ENCODE measurements at regions not wholly inside any gene's neighbourhood (a gene's known extent, or its start where the extent isn't known, plus 50 kb on each side); places are given as distances from the start of the nearest gene placed in this dataset.

DNA sequence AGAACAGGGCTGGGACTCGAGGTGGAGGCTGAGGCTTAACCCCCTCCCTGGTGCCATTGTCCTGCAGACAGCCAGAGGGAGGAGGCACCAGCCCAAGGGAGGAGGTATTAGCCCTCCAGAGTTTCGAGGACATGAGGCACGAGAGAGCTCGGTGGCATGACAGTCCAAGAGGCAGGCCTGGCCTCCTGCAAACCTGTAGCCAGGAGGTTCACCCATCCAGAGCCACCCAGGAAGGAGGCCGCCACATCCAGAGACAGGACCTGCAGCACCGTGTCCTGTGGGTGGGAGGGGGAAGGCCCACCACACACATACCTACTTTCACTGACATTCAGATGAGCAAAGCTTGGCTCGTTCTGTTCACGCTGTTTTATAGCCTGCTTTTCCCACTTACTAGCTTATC lies 75.2 kb upstream of the ADAMTS2 start:
- H3K4me3 ChIP-seq (ENCODE audit: low read length): no peak overlapping the region
- no peak overlapping the region for H3K27ac ChIP-seq (ENCODE audit: low read length)
- H3K36me3 Mint-ChIP-seq: no peaks in the 10 kb centered on the region
- no peak overlapping the region for H3K4me3 Mint-ChIP-seq
- WGBS (ENCODE audit: insufficient coverage): 70% methylated on average over 6 of the region's 8 CpGs
- no peaks in the 10 kb centered on the region for H3K4me1 ChIP-seq (ENCODE audit: control insufficient read depth, insufficient read depth, low read length)
- no peak for DNase-seq
- no peaks in the 10 kb centered on the region for H3K36me3 ChIP-seq (ENCODE audit: control insufficient read depth, insufficient read depth, low read length)
- no peaks in the 10 kb centered on the region for H3K4me1 Mint-ChIP-seq
- intact Hi-C loops (cut with micrococcal nuclease): no loop called here
- H3K27me3 ChIP-seq (ENCODE audit: control insufficient read depth, insufficient read depth, low read length): no peaks in the 10 kb centered on the region
- no peaks in the 10 kb centered on the region for H3K9me3 ChIP-seq (ENCODE audit: control insufficient read depth, insufficient read depth, low read length)
- no peak for ATAC-seq
- H3K27ac Mint-ChIP-seq: no peak overlapping the region
- peaks cover 4 to 8% of the 10 kb centered on the region in 2 donors for H3K27me3 Mint-ChIP-seq (ENCODE audit: low read depth in 2 of 2)
- no peaks in the 10 kb centered on the region for H3K9me3 Mint-ChIP-seq
- TF ChIP-seq, protein P1, sequence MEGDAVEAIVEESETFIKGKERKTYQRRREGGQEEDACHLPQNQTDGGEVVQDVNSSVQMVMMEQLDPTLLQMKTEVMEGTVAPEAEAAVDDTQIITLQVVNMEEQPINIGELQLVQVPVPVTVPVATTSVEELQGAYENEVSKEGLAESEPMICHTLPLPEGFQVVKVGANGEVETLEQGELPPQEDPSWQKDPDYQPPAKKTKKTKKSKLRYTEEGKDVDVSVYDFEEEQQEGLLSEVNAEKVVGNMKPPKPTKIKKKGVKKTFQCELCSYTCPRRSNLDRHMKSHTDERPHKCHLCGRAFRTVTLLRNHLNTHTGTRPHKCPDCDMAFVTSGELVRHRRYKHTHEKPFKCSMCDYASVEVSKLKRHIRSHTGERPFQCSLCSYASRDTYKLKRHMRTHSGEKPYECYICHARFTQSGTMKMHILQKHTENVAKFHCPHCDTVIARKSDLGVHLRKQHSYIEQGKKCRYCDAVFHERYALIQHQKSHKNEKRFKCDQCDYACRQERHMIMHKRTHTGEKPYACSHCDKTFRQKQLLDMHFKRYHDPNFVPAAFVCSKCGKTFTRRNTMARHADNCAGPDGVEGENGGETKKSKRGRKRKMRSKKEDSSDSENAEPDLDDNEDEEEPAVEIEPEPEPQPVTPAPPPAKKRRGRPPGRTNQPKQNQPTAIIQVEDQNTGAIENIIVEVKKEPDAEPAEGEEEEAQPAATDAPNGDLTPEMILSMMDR (IDR thresholded peaks at IDR 0.05): no peak

GRCh38 chr5:179418972-179419371 lies 73.7 kb upstream of the ADAMTS2 start:
- H3K27me3 ChIP-seq (ENCODE audit: control insufficient read depth, insufficient read depth, low read length): no peaks in the 10 kb centered on the region
- WGBS (ENCODE audit: insufficient coverage): 87% methylated on average over 11 of the region's 11 CpGs
- H3K27ac Mint-ChIP-seq: no peak overlapping the region
- H3K4me3 Mint-ChIP-seq: no peak overlapping the region
- no peak overlapping the region for H3K4me3 ChIP-seq (ENCODE audit: low read length)
- DNase-seq (no peak), ATAC-seq (no peak)
- H3K4me1 ChIP-seq (ENCODE audit: control insufficient read depth, insufficient read depth, low read length): no peaks in the 10 kb centered on the region
- H3K27ac ChIP-seq (ENCODE audit: low read length): no peak overlapping the region
- intact Hi-C loops (cut with micrococcal nuclease): no loop called here
- H3K27me3 Mint-ChIP-seq (ENCODE audit: low read depth in 2 of 2): peaks cover 4 to 8% of the 10 kb centered on the region in 2 donors
- H3K4me1 Mint-ChIP-seq: no peaks in the 10 kb centered on the region
- no peaks in the 10 kb centered on the region for H3K36me3 ChIP-seq (ENCODE audit: control insufficient read depth, insufficient read depth, low read length)
- TF ChIP-seq, protein P1 (IDR thresholded peaks at IDR 0.05): no peak
- no peaks in the 10 kb centered on the region for H3K9me3 Mint-ChIP-seq
- no peaks in the 10 kb centered on the region for H3K9me3 ChIP-seq (ENCODE audit: control insufficient read depth, insufficient read depth, low read length)
- no peaks in the 10 kb centered on the region for H3K36me3 Mint-ChIP-seq

DNA sequence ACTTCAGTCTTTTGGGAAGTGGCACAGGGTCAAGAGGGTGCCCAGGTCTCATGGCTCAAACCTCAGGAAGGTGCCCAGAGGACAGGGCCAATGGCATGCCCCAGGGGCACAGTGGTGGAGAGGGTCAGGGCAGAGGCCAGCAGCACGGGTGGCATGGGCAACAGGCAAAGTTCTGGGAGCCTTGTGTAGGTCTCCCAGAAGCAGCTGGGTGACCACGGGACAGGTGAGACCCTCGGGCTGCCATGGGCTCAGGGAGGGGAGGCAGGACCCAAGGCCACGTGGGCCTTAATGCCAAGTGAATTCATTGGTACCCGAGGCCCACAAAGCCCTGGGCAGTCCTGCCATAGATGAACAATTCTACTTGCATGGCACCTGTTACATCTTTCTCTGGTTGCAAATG lies 72.4 kb upstream of the ADAMTS2 start:
- no peaks in the 10 kb centered on the region for H3K27me3 ChIP-seq (ENCODE audit: control insufficient read depth, insufficient read depth, low read length)
- ATAC-seq (no peak), DNase-seq (no peak)
- no peak overlapping the region for H3K27ac ChIP-seq (ENCODE audit: low read length)
- no peak overlapping the region for H3K4me3 ChIP-seq (ENCODE audit: low read length)
- Mint-ChIP-seq H3K9me3 (no peaks in the 10 kb centered on the region), H3K4me3 (no peak overlapping the region), H3K36me3 (no peaks in the 10 kb centered on the region), H3K27ac (no peak overlapping the region), H3K27me3 (ENCODE audit: low read depth in 2 of 2) (peaks cover 4 to 8% of the 10 kb centered on the region in 2 donors), H3K4me1 (no peaks in the 10 kb centered on the region)
- no peaks in the 10 kb centered on the region for H3K36me3 ChIP-seq (ENCODE audit: control insufficient read depth, insufficient read depth, low read length)
- H3K9me3 ChIP-seq (ENCODE audit: control insufficient read depth, insufficient read depth, low read length): no peaks in the 10 kb centered on the region
- intact Hi-C loops (cut with micrococcal nuclease): no loop called here
- 75% methylated on average over 5 of the region's 5 CpGs for WGBS (ENCODE audit: insufficient coverage)
- TF ChIP-seq, protein P1 (IDR thresholded peaks at IDR 0.05): no peak
- no peaks in the 10 kb centered on the region for H3K4me1 ChIP-seq (ENCODE audit: control insufficient read depth, insufficient read depth, low read length)

DNA sequence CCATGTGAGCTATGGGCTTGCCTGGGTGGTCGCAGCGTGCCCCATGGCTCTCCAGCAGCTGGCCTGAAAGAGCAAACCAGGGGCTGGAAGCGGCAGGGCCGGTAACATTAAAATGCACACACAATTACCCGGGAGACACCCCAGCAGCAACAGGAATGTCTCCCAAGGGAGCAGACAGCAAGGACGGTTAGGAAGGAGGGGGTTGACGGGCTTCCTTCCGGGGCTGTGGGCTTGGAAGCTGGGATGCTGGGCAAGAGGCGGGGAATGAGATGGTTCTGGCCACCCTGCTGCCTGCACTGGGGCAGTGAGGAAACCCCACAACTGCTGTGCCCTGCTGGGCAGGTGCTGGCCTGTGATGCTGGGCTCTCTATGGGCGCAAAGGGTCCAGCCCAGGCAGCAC lies 71.8 kb upstream of the ADAMTS2 start:
- Mint-ChIP-seq H3K4me3 (no peak overlapping the region), H3K27ac (no peak overlapping the region), H3K4me1 (no peaks in the 10 kb centered on the region), H3K36me3 (no peaks in the 10 kb centered on the region), H3K9me3 (no peaks in the 10 kb centered on the region), H3K27me3 (ENCODE audit: low read depth in 2 of 2) (peaks cover 4 to 8% of the 10 kb centered on the region in 2 donors)
- 76% methylated on average over 10 of the region's 10 CpGs for WGBS (ENCODE audit: insufficient coverage)
- TF ChIP-seq, protein P1 (IDR thresholded peaks at IDR 0.05): no peak
- Histone ChIP-seq H3K27me3 (ENCODE audit: control insufficient read depth, insufficient read depth, low read length) (no peaks in the 10 kb centered on the region), H3K36me3 (ENCODE audit: control insufficient read depth, insufficient read depth, low read length) (no peaks in the 10 kb centered on the region), H3K27ac (ENCODE audit: low read length) (no peak overlapping the region), H3K4me1 (ENCODE audit: control insufficient read depth, insufficient read depth, low read length) (no peaks in the 10 kb centered on the region), H3K9me3 (ENCODE audit: control insufficient read depth, insufficient read depth, low read length) (no peaks in the 10 kb centered on the region), H3K4me3 (ENCODE audit: low read length) (no peak overlapping the region)
- intact Hi-C loops (cut with micrococcal nuclease): no loop called here
- no peak for ATAC-seq
- DNase-seq: no peak

Data from natural killer cell (primary cell).